Kidney capillary endothelial cell (primary cell): ENCODE measurements at regions not wholly inside any gene's neighbourhood (a gene's known extent, or its start where the extent isn't known, plus 50 kb on each side); places are given as distances from the start of the nearest gene placed in this dataset.

Experiments
- DNase-seq: peaks from one replicate; pipeline ENCODE4 v3.0.0-alpha.2; 2018; ENCODE audit warnings: low spot score

GRCh38 chr6:9614778-9615177 is 800.1 kb downstream of the TFAP2A start:
- DNase-seq = no peak

- DNase-seq = no peak
Measured at GRCh38 chr6:9612489-9612888, 802.4 kb downstream of the TFAP2A start.

GRCh38 chr6:9610620-9611415 is 804.1 kb downstream of the TFAP2A start:
- no peak for DNase-seq

- DNase-seq = no peak
Measured at GRCh38 chr6:9606435-9607134, 808.3 kb downstream of the TFAP2A start.

- no peak for DNase-seq
Measured at GRCh38 chr6:9594746-9595145, 820.1 kb downstream of the TFAP2A start.

- no peak for DNase-seq
Measured at GRCh38 chr6:9593554-9593953, 821.3 kb downstream of the TFAP2A start.

GRCh38 chr6:9583753-9584352 is 831.0 kb downstream of the TFAP2A start:
- DNase-seq = no peak

GRCh38 chr6:9581155-9581554 is 833.7 kb downstream of the TFAP2A start:
- no peak for DNase-seq

GRCh38 chr6:9576521-9576920 is 838.4 kb downstream of the TFAP2A start:
- no peak for DNase-seq

- DNase-seq = no peak
Measured at GRCh38 chr6:9566096-9566495, 848.8 kb downstream of the TFAP2A start.

- no peak for DNase-seq
Measured at GRCh38 chr6:9564021-9564420, 850.9 kb downstream of the TFAP2A start.

- DNase-seq = no peak
Measured at GRCh38 chr6:9563568-9563967, 851.3 kb downstream of the TFAP2A start.

GRCh38 chr6:9554806-9555205 is 860.1 kb downstream of the TFAP2A start:
- DNase-seq = no peak

- no peak for DNase-seq
Measured at GRCh38 chr6:9554323-9554722, 860.6 kb downstream of the TFAP2A start.

GRCh38 chr6:9553002-9553401 is 861.9 kb downstream of the TFAP2A start:
- no peak for DNase-seq

- no peak for DNase-seq
Measured at GRCh38 chr6:9543649-9544048, 871.2 kb downstream of the TFAP2A start.

GRCh38 chr6:9540534-9541126 is 874.2 kb downstream of the TFAP2A start:
- DNase-seq = peak; percentile 55

- DNase-seq = no peak
Measured at GRCh38 chr6:9540126-9540525, 874.7 kb downstream of the TFAP2A start.

- no peak for DNase-seq
Measured at GRCh38 chr6:9539231-9539755, 875.6 kb downstream of the TFAP2A start.

GRCh38 chr6:9537381-9537780 is 877.5 kb downstream of the TFAP2A start:
- no peak for DNase-seq

- DNase-seq = no peak
Measured at GRCh38 chr6:9535106-9535505, 879.8 kb downstream of the TFAP2A start.
